ENCODE measurements at regions not wholly inside any gene's neighbourhood (a gene's known extent, or its start where the extent isn't known, plus 50 kb on each side); places are given as distances from the start of the nearest gene placed in this dataset.

DNA sequence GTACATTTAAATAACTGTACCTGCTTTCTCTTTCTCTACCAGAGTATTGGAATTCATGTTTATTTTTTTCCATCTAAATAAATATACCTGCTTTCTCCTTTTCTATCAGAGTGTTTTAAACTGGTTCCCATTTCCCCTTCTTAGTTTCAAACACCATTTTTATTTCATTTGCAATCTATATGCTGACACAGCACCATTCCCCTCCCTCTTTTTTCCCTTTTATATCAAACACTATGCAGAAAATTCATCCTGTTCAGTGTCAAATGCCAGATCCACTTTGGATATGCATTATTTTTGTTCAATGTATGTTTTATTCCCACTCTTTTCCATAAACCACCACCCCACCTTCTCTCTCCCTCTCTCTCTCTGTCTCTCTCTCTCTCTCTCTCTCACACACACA, 85.8 kb upstream of the ST6GALNAC5 start:
- ATAC-seq (ENCODE audit: low read depth) (no peak), DNase-seq (no peak)
- Histone ChIP-seq H4K91ac (ENCODE audit: insufficient read depth, low read depth, low read length) (no peak overlapping the region), H2BK15ac (ENCODE audit: low read depth, low read length) (no peak overlapping the region), H2AK9ac (replicated peaks; ENCODE audit: low read depth, low read length, poor library complexity) (no peak overlapping the region), H3K36me3 (ENCODE audit: control insufficient read depth, insufficient read depth, low read length) (no peaks in the 10 kb centered on the region), H2AFZ (replicated peaks; ENCODE audit: low read length, poor library complexity) (no peak overlapping the region), H3K9me1 (ENCODE audit: insufficient read depth, low read length) (no peaks in the 10 kb centered on the region), H3K4me2 (ENCODE audit: low read depth, low read length) (no peak overlapping the region), H3K18ac (ENCODE audit: low read depth, low read length) (no peak overlapping the region), H3K4me1 (ENCODE audit: control insufficient read depth, insufficient read depth, low read length) (no peaks in the 10 kb centered on the region), H4K5ac (ENCODE audit: low read depth, low read length) (no peak overlapping the region), H3K14ac (replicated peaks; ENCODE audit: low read depth, low read length) (no peak overlapping the region), H3K9me3 (ENCODE audit: control insufficient read depth, insufficient read depth, low read length) (no peaks in the 10 kb centered on the region), H3K4me3 (ENCODE audit: insufficient read depth, low read depth, low read length) (no peak overlapping the region), H3K56ac (ENCODE audit: extremely low read depth, insufficient read depth, low read length) (no peak overlapping the region), H2AK5ac (ENCODE audit: low read depth, low read length) (no peak overlapping the region), H3K9ac (ENCODE audit: low read depth, low read length) (no peak overlapping the region), H4K8ac (ENCODE audit: low read depth in 2 of 2, low read length in 2 of 2) (no peak overlapping the region), H3K27me3 (ENCODE audit: control insufficient read depth, insufficient read depth, low read length) (no peaks in the 10 kb centered on the region), H2BK5ac (ENCODE audit: low read depth, low read length, poor library complexity, severe bottlenecking) (no peak overlapping the region), H3K23ac (ENCODE audit: low read depth, low read length) (no peak overlapping the region), H3K27ac (ENCODE audit: insufficient read depth, low read length) (no peak overlapping the region), H4K20me1 (ENCODE audit: insufficient read depth, low read length) (no peaks in the 10 kb centered on the region), H2BK120ac (ENCODE audit: low read depth, low read length) (no peak overlapping the region), H3K4ac (ENCODE audit: low read depth, low read length) (no peak overlapping the region), H3K79me1 (ENCODE audit: low read depth in 1 of 2, low read length in 2 of 2) (no peaks in the 10 kb centered on the region), H2BK20ac (ENCODE audit: low read depth, low read length) (no peak overlapping the region)
- no TSS peak for BruUV-seq (replicated peaks)
- POLR2A ChIA-PET (ENCODE audit: unreplicated experiment), result no interaction called here
- dilution Hi-C loops (cut with HindIII; ENCODE audit: low sequenced_read_pairs, unreplicated experiment) (no loop called here), in situ Hi-C loops (cut with MboI; ENCODE audit: low sequenced_read_pairs) (no loop called here), intact Hi-C loops (cut with micrococcal nuclease) (no loop called here)
- peak; percentile 70 for TF ChIP-seq MAFK (IDR thresholded peaks at IDR 0.05; ENCODE audit: low read depth, low read length)
- TF ChIP-seq FOS (IDR thresholded peaks at IDR 0.05; ENCODE audit: low read depth, low read length), result no peak
- no peak for TF ChIP-seq MXI1 (IDR thresholded peaks at IDR 0.05; ENCODE audit: borderline replicate concordance, low read depth, low read length)
- CTCF ChIA-PET, result no interaction called here

Measured in IMR-90 (cell line).